Activated CD4-positive, alpha-beta T cell treated with anti-CD3 and anti-CD28 coated beads, Interleukin-2, Interleukin-4, amounts not matched to agents 100 ng/mL and 50 ng/mL, durations not matched to agents 16 hours and 8 hours (primary cell): ENCODE measurements at regions not wholly inside any gene's neighbourhood (a gene's known extent, or its start where the extent isn't known, plus 50 kb on each side); places are given as distances from the start of the nearest gene placed in this dataset.
"Not testable (repeated sequence)": the region's sequence is repeated elsewhere in the genome, so short reads cannot be mapped to it uniquely, and the experiment has no call there.

Source experiments
- DNase-seq: peaks from one replicate; pipeline ENCODE4 v3.0.0-alpha.2; 2020; ENCODE audit warnings: low spot score

- not testable (repeated sequence) for DNase-seq
These were observed 621.9 kb upstream of the NRP1 start for GRCh38 chr10:33956322-33956721.

- DNase-seq: no peak
These were observed 621.2 kb upstream of the NRP1 start for GRCh38 chr10:33955676-33956075.

- no peak for DNase-seq
These were observed 618.4 kb upstream of the NRP1 start for GRCh38 chr10:33952692-33953360.

GRCh38 chr10:33950206-33950605 lies 615.7 kb upstream of the NRP1 start:
- no peak for DNase-seq

- no peak for DNase-seq
These were observed 613.1 kb upstream of the NRP1 start for GRCh38 chr10:33947544-33947943.

DNA sequence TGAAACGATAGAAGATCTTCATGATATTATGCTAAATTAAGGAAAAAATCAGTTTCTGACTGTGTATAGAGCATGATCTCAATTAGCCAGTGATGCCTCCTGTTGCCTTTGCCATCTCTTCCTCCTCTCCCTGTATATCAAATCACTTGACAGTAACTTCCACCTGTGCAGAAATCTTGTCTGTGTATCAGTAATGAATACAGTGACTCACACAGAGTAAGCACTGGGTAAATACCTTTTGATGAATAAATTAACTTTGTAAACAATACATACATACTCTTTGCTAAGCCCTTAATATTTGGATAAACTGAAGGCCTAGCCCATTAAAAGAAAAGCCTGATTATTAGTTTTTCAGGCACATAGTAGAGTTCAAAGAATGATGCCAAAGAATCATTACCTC lies 610.6 kb upstream of the NRP1 start:
- DNase-seq: no peak

GRCh38 chr10:33942508-33942907 lies 608.0 kb upstream of the NRP1 start:
- DNase-seq: no peak

- no peak for DNase-seq
These were observed 605.4 kb upstream of the NRP1 start for GRCh38 chr10:33939892-33940291.

DNA sequence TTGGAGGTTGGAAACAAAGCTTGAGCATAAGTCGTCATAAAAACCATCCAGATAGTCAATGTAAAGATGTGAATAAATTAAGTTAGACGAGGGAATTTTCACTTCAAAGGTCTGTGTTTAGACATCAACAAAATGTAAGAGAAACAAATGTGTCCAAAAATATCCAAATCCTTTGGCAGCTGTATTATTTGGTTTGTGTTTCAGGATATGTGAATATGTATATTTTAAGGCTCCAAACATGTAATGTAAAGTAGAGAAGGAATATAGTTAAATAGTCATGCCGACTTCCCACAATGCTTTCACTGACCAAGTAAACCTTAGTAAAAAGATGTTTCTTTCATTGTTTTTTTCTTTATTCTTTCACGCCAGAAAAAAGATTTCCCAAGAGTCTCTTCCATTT lies 604.9 kb upstream of the NRP1 start:
- no peak for DNase-seq

DNA sequence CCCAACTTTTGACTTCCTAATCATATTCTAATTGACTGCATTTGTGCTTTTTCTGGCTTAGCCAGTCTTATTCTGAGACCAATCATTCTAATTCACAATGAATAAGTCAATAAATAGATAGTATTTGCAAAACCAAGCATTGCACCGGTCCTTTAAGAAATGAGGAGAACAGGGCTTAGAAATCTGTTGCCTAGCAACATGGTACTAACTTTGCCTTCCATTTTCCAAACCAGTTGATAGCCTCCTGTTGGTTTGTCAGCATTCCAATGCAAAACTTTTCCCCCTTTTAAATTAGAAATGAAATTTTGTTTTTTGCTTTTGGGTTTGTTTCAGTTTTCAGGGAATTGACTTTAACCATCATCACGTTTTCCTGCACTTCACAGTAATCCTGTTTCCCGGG lies 603.5 kb upstream of the NRP1 start:
- no peak for DNase-seq

- DNase-seq: no peak
These were observed 602.7 kb upstream of the NRP1 start for GRCh38 chr10:33937036-33937730.

DNA sequence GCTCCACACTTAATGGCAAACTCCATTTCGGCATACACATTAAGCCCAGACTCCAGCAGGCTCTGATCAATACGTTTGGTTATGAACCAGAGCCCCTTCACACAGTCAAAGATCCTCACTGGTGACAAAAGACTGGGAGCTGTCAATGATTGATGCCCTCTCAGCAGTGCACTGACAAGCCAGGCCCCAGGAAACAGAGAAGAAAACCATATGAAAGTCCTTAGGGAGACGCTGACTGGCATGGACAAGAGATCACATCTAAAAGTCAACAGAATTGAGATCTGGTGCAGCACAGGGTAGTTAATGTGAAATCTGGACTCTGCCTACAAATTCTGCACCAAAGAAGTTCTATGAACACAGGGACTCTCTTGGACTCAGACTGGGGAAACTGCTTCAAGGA lies 600.9 kb upstream of the NRP1 start:
- DNase-seq: no peak

DNA sequence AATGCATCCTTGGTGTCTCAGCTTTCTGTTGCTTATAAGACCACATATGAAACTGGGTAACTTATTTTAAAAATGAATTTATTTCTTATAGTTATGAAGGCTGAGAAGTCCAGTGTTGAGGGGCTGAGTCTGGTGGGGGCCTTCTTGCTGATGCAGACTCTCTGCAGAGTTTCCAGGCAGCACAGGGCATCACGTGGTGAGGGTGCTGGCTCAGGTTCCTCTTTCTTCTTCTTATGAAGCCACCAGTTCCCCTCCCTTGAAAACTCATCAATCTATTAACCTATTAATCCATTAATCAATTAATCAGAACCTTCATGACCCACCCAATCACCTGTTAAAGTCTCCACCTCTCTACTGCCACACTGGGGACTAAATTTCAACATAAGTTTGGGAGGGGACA lies 595.6 kb upstream of the NRP1 start:
- DNase-seq: no peak

GRCh38 chr10:33927347-33927746 lies 592.9 kb upstream of the NRP1 start:
- no peak for DNase-seq

DNA sequence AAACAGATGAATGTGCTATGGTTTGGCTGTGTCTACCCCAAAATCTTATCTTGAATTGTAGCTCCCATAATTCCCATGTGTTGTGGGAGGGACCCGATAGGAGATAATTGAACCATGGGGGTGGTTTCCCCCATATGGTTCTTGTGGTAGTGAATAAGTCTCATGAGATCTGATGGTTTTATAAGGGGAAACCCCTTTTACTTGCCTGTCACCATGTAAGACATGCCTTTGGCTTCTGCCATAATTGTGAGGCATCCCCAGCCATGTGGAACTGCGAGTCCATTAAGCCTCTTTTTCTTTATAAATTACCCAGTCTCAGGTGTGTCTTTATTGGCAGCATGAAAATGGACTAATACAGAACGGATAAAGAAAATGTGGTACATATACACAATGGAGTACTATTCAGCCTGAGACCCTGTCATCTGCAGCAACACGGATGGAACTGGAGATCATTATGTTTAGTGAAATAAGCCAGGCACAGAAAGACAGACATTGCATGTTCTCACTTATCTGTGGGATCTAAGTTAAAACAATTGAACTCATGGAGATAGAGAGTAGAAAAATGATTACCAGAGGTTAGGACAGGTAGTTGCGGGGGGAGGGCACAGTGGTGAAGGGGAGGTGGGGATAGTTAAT lies 587.6 kb upstream of the NRP1 start:
- no peak for DNase-seq

GRCh38 chr10:33920351-33920750 lies 585.9 kb upstream of the NRP1 start:
- DNase-seq: no peak

- DNase-seq: no peak
These were observed 584.8 kb upstream of the NRP1 start for GRCh38 chr10:33919244-33919643.

- no peak for DNase-seq
These were observed 582.8 kb upstream of the NRP1 start for GRCh38 chr10:33917069-33917780.

DNA sequence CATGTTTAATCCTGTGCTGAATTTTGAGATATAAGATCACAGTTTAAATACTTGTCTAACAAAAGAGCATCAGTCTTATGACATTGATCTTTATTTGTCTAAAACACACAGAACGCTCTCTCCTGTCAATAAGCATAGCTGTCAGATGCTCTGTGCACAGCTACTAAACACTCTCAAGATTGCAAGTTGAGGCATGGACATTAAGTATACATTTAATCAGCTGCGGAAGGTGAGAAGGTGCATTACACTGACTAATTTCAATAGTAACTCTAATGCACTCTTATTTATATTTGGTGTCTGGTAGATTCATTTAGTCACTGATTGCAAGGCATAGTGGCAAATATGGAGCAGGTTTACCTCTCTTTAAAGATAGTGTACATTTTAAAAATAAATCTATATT lies 580.3 kb upstream of the NRP1 start:
- no peak for DNase-seq

- no peak for DNase-seq
These were observed 578.7 kb upstream of the NRP1 start for GRCh38 chr10:33913194-33913593.

GRCh38 chr10:33909476-33909875 lies 575.0 kb upstream of the NRP1 start:
- DNase-seq: not testable (repeated sequence)

DNA sequence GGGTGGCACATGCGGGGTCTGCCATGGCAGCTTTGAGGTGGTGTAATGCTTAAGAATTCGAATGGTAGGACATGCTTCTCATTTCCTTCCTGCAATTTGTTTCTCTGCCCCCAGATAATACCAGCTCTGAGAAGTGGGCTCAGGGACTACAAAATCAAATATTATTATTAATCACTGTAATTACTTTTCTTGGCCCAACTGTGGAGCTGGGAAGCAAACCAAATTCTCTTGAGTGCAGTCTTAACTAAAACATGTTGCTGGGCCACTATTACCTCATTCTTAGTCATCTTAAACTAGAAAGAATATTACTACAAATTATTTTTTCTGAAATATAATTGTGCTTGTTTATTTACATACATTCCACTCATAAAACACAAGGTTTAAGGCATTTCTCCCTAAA lies 566.7 kb upstream of the NRP1 start:
- DNase-seq: no peak

- no peak for DNase-seq
These were observed 566.1 kb upstream of the NRP1 start for GRCh38 chr10:33900596-33900995.
